BLaER1 (cell line): ENCODE measurements at regions not wholly inside any gene's neighbourhood (a gene's known extent, or its start where the extent isn't known, plus 50 kb on each side); places are given as distances from the start of the nearest gene placed in this dataset.
"Not testable (repeated sequence)": the region's sequence is repeated elsewhere in the genome, so short reads cannot be mapped to it uniquely, and the experiment has no call there.

Experiments used
- H3K27ac ChIP-seq: shearing (Covaris generic); formaldehyde crosslinking; 2 replicates; pipeline ENCODE4 v1.8.1; 2022
- H3K27me3 ChIP-seq: shearing (Covaris generic); formaldehyde crosslinking; 2 replicates; pipeline ENCODE4 v1.8.1; 2022
- H3K36me3 ChIP-seq: shearing (Covaris generic); formaldehyde crosslinking; 2 replicates; pipeline ENCODE4 v1.8.1; 2022
- H3K4me1 ChIP-seq: shearing (Covaris generic); formaldehyde crosslinking; 2 replicates; pipeline ENCODE4 v1.8.1; 2022
- H3K4me2 ChIP-seq: shearing (Covaris generic); formaldehyde crosslinking; 2 replicates; pipeline ENCODE4 v1.8.1; 2022
- H3K4me3 ChIP-seq: shearing (Covaris generic); formaldehyde crosslinking; 2 replicates; pipeline ENCODE4 v1.8.1; 2022
- H3K9ac ChIP-seq: shearing (Covaris generic); formaldehyde crosslinking; 2 replicates; pipeline ENCODE4 v1.8.1; 2022
- H3K9me3 ChIP-seq: shearing (Covaris generic); formaldehyde crosslinking; 2 replicates; pipeline ENCODE4 v1.8.1; 2022
- H4K20me1 ChIP-seq: shearing (Covaris generic); formaldehyde crosslinking; 2 replicates; pipeline ENCODE4 v1.8.1; 2022
- Cebpa-rat ChIP-seq: shearing (Covaris generic); IDR thresholded peaks from 2 replicates; pipeline ENCODE4 v1.8.1; 2022

DNA sequence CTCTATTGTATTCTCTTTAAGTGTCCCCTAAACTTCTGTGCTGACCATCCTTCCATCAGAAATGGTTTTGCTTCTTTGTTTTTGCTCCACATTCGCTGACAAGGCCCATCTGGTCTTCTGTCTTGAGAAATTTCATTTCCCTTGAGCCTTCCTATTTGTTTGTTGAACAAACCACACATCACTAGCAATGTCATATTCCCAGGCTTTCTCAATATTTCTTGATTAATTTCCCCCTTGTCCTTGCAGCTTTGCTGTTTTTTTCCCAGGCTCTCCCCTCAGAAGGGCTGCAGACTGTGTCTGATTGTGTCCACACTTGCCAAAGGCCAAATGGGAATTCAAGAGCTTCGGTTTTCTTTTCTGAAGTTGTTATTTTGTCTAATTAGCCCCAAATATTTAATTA, 158.9 kb downstream of the MID1IP1 start:
- Histone ChIP-seq H3K4me2 (no peak overlapping the region), H3K27ac (no peak overlapping the region), H3K9ac (no peak overlapping the region), H3K4me1 (peaks cover 11% of the 10 kb centered on the region), H3K9me3 (peaks cover 29% of the 10 kb centered on the region), H3K36me3 (no peaks in the 10 kb centered on the region), H3K27me3 (no peaks in the 10 kb centered on the region), H3K4me3 (no peak overlapping the region), H4K20me1 (no peaks in the 10 kb centered on the region)
- TF ChIP-seq Cebpa-rat = no peak

DNA sequence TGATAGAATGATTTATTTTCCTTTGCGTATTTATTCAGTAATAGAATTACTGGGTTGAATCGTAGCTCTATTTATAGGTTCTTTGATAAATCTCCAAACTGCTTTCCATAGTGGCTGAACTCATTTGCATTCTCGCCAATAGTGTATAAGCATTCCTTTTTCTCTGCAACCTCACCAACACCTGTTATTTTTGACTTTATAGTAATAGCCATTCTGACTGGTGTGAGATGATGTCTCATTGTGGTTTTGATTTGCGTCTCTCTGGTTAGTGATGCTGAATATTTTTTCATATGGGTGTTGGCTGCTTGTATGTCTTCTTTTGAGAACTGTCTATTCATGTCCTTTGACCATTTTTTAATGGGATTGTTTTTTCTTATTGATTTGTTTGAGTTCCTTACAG, 160.7 kb downstream of the MID1IP1 start:
- no peaks in the 10 kb centered on the region for H3K4me1 ChIP-seq
- no peaks in the 10 kb centered on the region for H3K27me3 ChIP-seq
- no peak for TF ChIP-seq Cebpa-rat
- no peak overlapping the region for H3K4me2 ChIP-seq
- no peaks in the 10 kb centered on the region for H4K20me1 ChIP-seq
- H3K4me3 ChIP-seq = no peak overlapping the region
- no peak overlapping the region for H3K9ac ChIP-seq
- H3K27ac ChIP-seq = no peak overlapping the region
- H3K9me3 ChIP-seq = peaks cover 29% of the 10 kb centered on the region
- H3K36me3 ChIP-seq = no peaks in the 10 kb centered on the region

DNA sequence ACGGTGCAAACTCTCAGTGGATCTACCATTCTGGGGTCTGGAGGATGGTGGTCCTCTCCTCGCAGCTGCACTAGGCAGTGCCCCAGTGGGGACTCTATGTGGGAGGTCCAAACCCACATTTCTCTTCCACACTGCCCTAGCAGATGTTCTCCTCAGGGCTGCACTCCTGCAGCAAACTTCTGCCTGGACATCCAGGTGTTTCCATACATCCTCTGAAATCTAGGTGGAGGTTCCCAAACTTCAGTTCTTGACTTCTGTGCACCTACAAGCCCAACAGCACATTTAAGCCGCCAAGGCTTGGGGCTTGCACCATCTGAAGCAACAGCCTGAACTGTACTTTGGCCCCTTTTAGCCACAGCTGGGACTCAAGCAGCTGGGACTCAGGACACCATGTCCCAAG, 162.0 kb downstream of the MID1IP1 start:
- H3K4me3 ChIP-seq, H3K27me3 ChIP-seq, H3K4me1 ChIP-seq, H4K20me1 ChIP-seq, H3K27ac ChIP-seq, H3K4me2 ChIP-seq, H3K36me3 ChIP-seq, H3K9ac ChIP-seq: not testable (repeated sequence)
- peaks cover 29% of the 10 kb centered on the region for H3K9me3 ChIP-seq

DNA sequence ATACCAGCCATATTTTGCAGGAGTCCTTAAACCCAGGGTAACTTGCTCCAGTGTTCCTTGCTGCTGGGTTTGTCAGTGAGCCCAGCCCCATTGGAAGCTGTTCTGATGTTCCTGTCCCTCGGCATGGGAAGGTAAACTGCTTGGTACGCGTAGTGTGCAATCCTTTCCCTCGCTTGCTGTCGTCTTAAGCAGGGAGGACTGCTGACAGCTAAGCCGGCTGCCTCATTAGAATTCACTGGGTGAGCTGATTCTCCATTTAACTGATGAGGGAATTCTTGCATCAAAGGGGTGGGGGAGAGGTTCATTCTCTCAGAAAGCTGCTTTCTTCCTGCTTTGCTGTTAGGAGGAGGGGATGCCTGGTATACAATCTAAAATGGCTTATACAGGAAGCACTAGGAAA, 164.6 kb downstream of the MID1IP1 start:
- H3K4me3 ChIP-seq = no peak overlapping the region
- H3K36me3 ChIP-seq = no peaks in the 10 kb centered on the region
- H3K27me3 ChIP-seq = no peaks in the 10 kb centered on the region
- TF ChIP-seq Cebpa-rat = no peak
- no peaks in the 10 kb centered on the region for H4K20me1 ChIP-seq
- no peak overlapping the region for H3K27ac ChIP-seq
- H3K4me1 ChIP-seq = no peaks in the 10 kb centered on the region
- H3K9me3 ChIP-seq = peaks cover 29% of the 10 kb centered on the region
- no peak overlapping the region for H3K9ac ChIP-seq
- H3K4me2 ChIP-seq = no peak overlapping the region

DNA sequence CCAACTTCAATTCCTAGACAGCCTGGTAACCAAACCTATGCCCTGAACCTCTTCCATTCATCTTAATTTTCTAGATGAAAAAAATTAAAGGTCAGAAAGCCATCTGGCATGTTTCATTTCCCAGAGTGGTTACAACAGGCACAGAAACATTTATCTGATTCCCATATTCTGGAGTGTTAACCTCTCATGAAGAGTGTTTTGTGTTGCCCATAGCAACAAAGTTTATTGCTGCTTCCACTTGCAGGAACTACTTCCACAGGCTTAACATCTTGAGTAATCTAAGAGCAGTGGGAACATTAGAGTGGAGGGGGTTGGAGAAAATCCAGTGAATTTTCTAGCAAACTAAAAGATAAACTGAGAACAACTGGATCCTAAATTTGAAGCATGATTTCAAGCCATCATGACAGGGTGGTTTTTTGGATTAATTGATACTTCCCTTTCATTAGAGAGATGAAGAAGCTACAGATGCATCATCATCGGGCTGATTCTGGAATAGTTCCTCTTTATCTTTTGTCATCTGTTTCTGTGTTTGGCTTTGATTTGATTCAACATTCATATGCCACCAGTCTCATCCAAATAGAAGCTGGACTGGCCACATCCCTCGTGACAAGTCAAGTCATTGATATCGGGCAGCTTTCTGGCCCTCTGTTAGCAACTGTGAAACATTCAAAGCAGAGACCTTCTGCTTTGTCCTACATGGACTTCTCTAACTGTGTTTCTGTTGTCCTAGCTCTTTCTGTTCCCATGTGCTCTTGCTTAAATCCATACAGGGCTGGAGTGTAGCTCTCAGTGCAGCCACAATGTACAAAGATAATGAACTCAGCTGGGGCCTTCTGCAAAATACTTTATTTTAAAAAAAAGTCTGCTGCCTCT, 167.3 kb downstream of the MID1IP1 start:
- Histone ChIP-seq H3K4me2 (no peak overlapping the region), H4K20me1 (no peaks in the 10 kb centered on the region), H3K9ac (no peak overlapping the region), H3K36me3 (no peaks in the 10 kb centered on the region), H3K4me1 (no peaks in the 10 kb centered on the region), H3K27me3 (no peaks in the 10 kb centered on the region), H3K27ac (no peak overlapping the region), H3K4me3 (no peak overlapping the region), H3K9me3 (peaks cover 11% of the 10 kb centered on the region)
- no peak for TF ChIP-seq Cebpa-rat

DNA sequence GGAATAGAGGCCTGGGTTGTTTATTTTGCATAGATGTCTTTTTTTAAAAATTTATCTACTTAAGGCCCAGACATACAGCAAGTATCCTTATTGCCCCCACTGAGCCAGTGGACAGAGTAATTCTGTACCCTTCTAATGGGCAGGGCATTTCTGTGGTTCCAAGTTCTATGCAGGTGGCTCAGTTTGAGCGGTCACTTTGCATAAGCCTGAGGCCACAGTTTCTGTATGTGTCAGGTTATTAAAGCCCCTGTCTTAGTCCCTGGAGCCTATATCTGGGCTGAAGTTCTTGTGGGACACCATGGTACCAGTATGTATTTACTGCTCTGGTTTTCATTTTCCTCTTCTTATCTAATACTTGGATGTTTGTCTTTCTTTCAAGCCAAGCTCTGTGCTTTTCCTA, 168.8 kb downstream of the MID1IP1 start:
- H3K36me3 ChIP-seq = no peaks in the 10 kb centered on the region
- no peak overlapping the region for H3K4me3 ChIP-seq
- no peak for TF ChIP-seq Cebpa-rat
- no peaks in the 10 kb centered on the region for H4K20me1 ChIP-seq
- H3K4me2 ChIP-seq = no peak overlapping the region
- H3K27ac ChIP-seq = no peak overlapping the region
- no peaks in the 10 kb centered on the region for H3K27me3 ChIP-seq
- H3K4me1 ChIP-seq = no peaks in the 10 kb centered on the region
- H3K9ac ChIP-seq = no peak overlapping the region
- H3K9me3 ChIP-seq = no peaks in the 10 kb centered on the region

DNA sequence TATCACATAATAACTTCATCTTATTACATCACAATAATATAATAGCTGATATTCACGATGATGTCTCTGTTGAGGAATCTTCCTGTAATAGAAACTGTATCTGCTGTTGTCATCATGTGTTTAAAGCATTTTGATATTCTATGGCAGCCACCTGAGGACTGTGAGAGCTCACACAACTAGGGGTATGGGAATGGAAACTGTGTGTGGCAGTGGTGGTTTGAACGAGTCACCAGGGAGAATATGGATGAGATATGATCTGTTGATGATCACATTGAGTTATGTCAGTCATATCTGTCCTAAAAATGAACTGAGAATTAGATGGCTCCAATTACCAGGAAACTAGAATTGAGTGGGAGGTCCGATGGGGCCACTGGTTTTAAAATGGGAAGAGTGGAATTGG, 169.6 kb downstream of the MID1IP1 start:
- no peak for TF ChIP-seq Cebpa-rat
- Histone ChIP-seq H3K9me3 (no peaks in the 10 kb centered on the region), H4K20me1 (no peaks in the 10 kb centered on the region)

DNA sequence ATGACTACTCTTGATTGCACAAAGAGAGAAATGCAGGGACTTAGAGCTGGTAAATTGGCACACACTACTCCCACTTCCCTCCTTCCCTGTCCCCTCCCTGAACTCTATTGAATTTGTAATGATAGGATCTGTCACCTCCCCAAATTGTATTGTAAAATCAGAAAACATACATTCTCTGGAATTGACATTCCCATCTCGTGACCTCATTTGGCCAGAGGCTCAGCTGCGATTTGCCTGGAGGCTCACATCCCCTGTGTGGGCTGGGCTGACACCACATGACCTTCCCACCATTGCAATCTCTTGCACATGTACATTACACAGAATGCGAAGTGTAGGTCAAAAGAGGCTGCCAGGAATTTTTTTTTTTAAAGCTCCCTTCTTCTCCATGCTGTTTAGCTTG, 172.1 kb downstream of the MID1IP1 start:
- no peaks in the 10 kb centered on the region for H3K36me3 ChIP-seq

More for the DNA sequence above, 169.6 kb downstream of the MID1IP1 start:
- Histone ChIP-seq H3K4me2 (no peak overlapping the region), H3K27me3 (no peaks in the 10 kb centered on the region), H3K9ac (no peak overlapping the region), H3K4me1 (no peaks in the 10 kb centered on the region), H3K36me3 (no peaks in the 10 kb centered on the region), H3K4me3 (no peak overlapping the region), H3K27ac (no peak overlapping the region)

DNA sequence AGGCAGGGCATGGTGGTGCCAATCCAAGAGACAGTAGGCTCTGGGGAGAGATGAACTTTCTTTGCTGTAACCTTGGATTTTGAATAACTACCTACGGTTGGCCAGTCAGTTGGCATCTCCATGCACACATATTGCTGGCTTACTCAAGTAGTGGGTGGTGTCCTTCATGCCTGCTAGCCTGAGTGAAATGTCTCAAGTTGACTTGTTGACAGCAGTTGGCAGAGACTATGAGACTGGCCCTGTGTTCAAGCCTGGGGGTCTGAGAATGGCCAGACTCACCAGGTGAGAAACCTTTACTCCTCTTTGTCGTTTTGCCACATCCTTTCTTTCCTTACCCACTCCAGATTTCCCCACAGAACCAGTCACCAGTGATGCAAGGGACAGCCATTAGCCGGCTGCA, 173.3 kb downstream of the MID1IP1 start:
- Histone ChIP-seq H4K20me1 (no peaks in the 10 kb centered on the region), H3K4me3 (no peak overlapping the region), H3K9me3 (no peaks in the 10 kb centered on the region), H3K9ac (no peak overlapping the region), H3K27ac (no peak overlapping the region), H3K4me1 (no peaks in the 10 kb centered on the region), H3K4me2 (no peak overlapping the region), H3K36me3 (no peaks in the 10 kb centered on the region), H3K27me3 (no peaks in the 10 kb centered on the region)
- no peak for TF ChIP-seq Cebpa-rat

More for the DNA sequence above, 172.1 kb downstream of the MID1IP1 start:
- no peak for TF ChIP-seq Cebpa-rat
- Histone ChIP-seq H3K4me3 (no peak overlapping the region), H3K4me2 (no peak overlapping the region), H3K4me1 (no peaks in the 10 kb centered on the region), H3K27me3 (no peaks in the 10 kb centered on the region), H3K9ac (no peak overlapping the region), H4K20me1 (no peaks in the 10 kb centered on the region), H3K9me3 (no peaks in the 10 kb centered on the region), H3K27ac (no peak overlapping the region)

DNA sequence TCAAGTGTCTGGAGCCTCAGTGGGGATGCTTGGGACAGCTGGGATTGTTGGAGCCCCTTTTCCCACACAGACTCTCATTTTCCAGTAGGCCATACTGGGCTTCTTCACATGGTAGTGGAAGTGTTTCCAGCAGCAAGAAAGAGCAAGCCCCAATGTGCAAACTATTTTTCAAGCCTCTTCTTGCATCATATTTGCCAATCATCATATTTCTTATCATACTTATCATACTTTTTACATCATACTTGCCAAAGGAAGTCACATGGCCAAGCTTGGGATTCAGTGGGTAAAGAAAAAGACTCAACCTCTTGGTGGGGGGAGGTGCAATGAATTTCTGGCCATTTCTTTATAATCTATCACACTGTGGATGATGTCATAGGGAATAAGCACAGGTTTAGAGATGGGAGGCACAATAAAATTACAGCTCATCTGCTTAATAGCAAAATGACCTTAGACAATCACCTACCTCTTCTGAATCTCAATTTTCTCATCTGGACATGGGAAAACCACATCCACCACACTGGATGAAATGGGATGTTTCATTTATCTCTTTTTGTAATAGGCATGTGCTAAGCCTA, 174.2 kb downstream of the MID1IP1 start:
- H3K27me3 ChIP-seq = no peaks in the 10 kb centered on the region
- H3K4me1 ChIP-seq = no peaks in the 10 kb centered on the region
- no peak overlapping the region for H3K9ac ChIP-seq
- H3K4me2 ChIP-seq = no peak overlapping the region
- no peak for TF ChIP-seq Cebpa-rat
- no peaks in the 10 kb centered on the region for H4K20me1 ChIP-seq
- H3K4me3 ChIP-seq = no peak overlapping the region
- no peaks in the 10 kb centered on the region for H3K36me3 ChIP-seq
- no peaks in the 10 kb centered on the region for H3K9me3 ChIP-seq
- no peak overlapping the region for H3K27ac ChIP-seq
